ENCODE measurements at regions not wholly inside any gene's neighbourhood (a gene's known extent, or its start where the extent isn't known, plus 50 kb on each side); places are given as distances from the start of the nearest gene placed in this dataset.

DNA sequence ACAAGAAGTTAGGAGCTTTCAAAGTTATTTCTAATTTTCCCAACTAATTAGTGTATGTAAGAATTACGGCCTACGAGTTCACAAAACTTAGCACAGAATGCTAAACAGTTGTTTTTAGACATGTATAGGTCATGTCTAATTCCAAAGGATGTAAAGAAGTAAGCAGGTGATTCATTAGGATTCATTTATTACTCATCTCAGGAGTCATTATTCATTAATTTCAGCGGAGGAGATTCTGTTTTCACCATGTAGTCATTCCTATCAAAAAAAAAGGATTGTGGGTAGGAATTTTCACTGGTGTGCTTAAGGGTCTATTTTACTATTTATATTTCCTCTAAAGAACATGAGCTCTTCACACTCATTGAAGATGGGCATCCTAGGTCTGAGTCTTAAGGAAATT, 532.2 kb downstream of the ACTL7B start:
- Histone ChIP-seq H2BK5ac (ENCODE audit: low read depth, low read length, poor library complexity) (no peak overlapping the region), H4K12ac (ENCODE audit: low read depth, low read length) (no peak overlapping the region), H3K14ac (ENCODE audit: low read length) (no peak overlapping the region), H3K4ac (ENCODE audit: low read depth, low read length) (no peak overlapping the region), H2AFZ (ENCODE audit: insufficient read depth, low read length, poor library complexity) (no peak overlapping the region), H4K8ac (ENCODE audit: low read depth, low read length) (no peak overlapping the region), H3K9me3 (ENCODE audit: insufficient read depth, low read depth, low read length) (no peaks in the 10 kb centered on the region), H3K36me3 (ENCODE audit: control insufficient read depth in 1 of 2, insufficient read depth in 2 of 2, low read length in 2 of 2) (no peaks in the 10 kb centered on the region), H4K91ac (ENCODE audit: low read depth, low read length) (no peak overlapping the region), H2BK120ac (ENCODE audit: insufficient read depth, low read length, poor library complexity) (no peak overlapping the region), H3K4me3 (ENCODE audit: low read depth, low read length) (no peak overlapping the region), H3K23ac (ENCODE audit: low read length) (no peak overlapping the region), H3K79me2 (ENCODE audit: control insufficient read depth, insufficient read depth, low read length, poor library complexity) (no peaks in the 10 kb centered on the region), H3K18ac (ENCODE audit: low read length) (no peak overlapping the region), H3K9ac (ENCODE audit: low read length) (no peak overlapping the region), H3K27me3 (ENCODE audit: insufficient read depth, low read length) (no peaks in the 10 kb centered on the region), H3K79me1 (ENCODE audit: low read length) (no peaks in the 10 kb centered on the region), H3K4me1 (ENCODE audit: control insufficient read depth in 1 of 2, insufficient read depth in 2 of 2, low read length in 2 of 2) (no peaks in the 10 kb centered on the region), H3K4me2 (ENCODE audit: low read length) (no peak overlapping the region), H2BK12ac (ENCODE audit: low read length) (no peak overlapping the region), H2AK5ac (ENCODE audit: low read length) (no peak overlapping the region), H3K27ac (ENCODE audit: low read depth, low read length) (no peak overlapping the region)
- no peak for DNase-seq
- WGBS (ENCODE audit: extremely low coverage, insufficient coverage, insufficient read length) = no CpG with 5 or more reads among the region's 3 CpGs

DNA sequence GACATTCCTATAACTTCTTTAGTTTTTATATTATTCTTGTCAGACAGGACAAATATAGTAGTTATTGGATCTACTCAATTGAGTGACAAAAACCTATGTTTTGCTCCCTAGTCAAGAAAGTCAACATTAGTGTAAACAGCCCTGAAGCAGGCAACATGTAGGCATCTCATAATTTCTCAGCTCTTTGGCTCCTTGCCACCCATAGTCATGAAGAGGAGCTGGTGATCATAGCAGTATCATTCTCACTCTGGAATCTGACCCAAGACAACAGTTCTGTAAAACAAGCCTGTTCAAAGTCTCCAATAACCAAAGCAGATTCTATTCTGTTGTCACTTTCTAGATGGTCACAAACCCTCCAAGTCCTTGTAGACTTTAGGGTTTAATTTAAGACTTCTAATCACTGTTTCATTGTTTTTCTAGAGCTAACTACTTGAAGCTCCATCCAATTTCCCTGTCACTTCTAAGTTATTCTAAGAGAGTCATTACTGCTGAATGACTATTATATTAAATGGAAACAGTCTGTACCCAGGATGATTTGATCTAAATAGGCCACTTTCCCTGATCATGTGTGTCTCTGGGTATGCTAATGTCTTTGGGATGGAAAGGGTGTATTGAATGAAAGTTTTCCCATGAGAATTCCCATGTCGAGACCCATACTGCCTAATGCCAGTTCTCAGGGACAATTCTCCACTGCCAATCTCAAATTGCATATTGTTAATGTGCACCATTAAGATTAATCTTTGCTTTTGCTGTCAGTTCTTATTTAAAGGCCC, 533.3 kb downstream of the ACTL7B start:
- Histone ChIP-seq H3K23ac (ENCODE audit: low read length) (no peak overlapping the region), H3K4ac (ENCODE audit: low read depth, low read length) (no peak overlapping the region), H2BK120ac (ENCODE audit: insufficient read depth, low read length, poor library complexity) (no peak overlapping the region), H2BK12ac (ENCODE audit: low read length) (no peak overlapping the region), H3K27me3 (ENCODE audit: insufficient read depth, low read length) (no peaks in the 10 kb centered on the region), H3K79me1 (ENCODE audit: low read length) (no peaks in the 10 kb centered on the region), H3K79me2 (ENCODE audit: control insufficient read depth, insufficient read depth, low read length, poor library complexity) (no peaks in the 10 kb centered on the region), H3K4me1 (ENCODE audit: control insufficient read depth in 1 of 2, insufficient read depth in 2 of 2, low read length in 2 of 2) (no peaks in the 10 kb centered on the region), H3K9me3 (ENCODE audit: insufficient read depth, low read depth, low read length) (no peaks in the 10 kb centered on the region), H3K27ac (ENCODE audit: low read depth, low read length) (no peak overlapping the region), H2AFZ (ENCODE audit: insufficient read depth, low read length, poor library complexity) (no peak overlapping the region), H3K4me3 (ENCODE audit: low read depth, low read length) (no peak overlapping the region), H3K36me3 (ENCODE audit: control insufficient read depth in 1 of 2, insufficient read depth in 2 of 2, low read length in 2 of 2) (no peaks in the 10 kb centered on the region), H4K12ac (ENCODE audit: low read depth, low read length) (no peak overlapping the region), H2AK5ac (ENCODE audit: low read length) (no peak overlapping the region), H4K91ac (ENCODE audit: low read depth, low read length) (no peak overlapping the region), H2BK5ac (ENCODE audit: low read depth, low read length, poor library complexity) (no peak overlapping the region), H3K14ac (ENCODE audit: low read length) (no peak overlapping the region), H3K9ac (ENCODE audit: low read length) (no peak overlapping the region), H3K18ac (ENCODE audit: low read length) (no peak overlapping the region), H4K8ac (ENCODE audit: low read depth, low read length) (no peak overlapping the region), H3K4me2 (ENCODE audit: low read length) (no peak overlapping the region)
- no peak for DNase-seq
- WGBS (ENCODE audit: extremely low coverage, insufficient coverage, insufficient read length) = no CpG with 5 or more reads among the region's 1 CpG

DNA sequence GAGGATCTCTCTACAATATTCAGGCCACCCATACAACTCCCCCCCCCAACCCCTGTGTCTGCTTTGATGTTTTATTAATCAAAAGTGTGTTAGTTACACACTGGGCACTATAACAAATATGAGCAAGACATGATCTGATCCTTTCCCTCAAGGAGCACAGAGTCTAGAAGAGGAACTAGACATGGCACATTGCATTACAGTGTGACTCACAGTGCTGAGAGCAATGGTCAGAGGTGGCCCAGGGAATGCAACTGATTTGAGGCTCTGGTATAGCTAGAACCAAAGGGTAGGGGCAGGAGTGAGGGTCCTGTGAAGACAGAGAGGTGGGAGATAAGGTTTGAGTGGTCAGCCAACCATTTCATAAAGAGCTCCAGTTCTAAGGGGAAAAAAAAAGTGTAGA, 539.2 kb downstream of the ACTL7B start:
- H3K27me3 ChIP-seq (ENCODE audit: insufficient read depth, low read length) = no peaks in the 10 kb centered on the region
- no peak overlapping the region for H3K4ac ChIP-seq (ENCODE audit: low read depth, low read length)
- H2AFZ ChIP-seq (ENCODE audit: insufficient read depth, low read length, poor library complexity) = no peak overlapping the region
- no peak overlapping the region for H3K14ac ChIP-seq (ENCODE audit: low read length)
- H3K9ac ChIP-seq (ENCODE audit: low read length) = no peak overlapping the region
- H2BK12ac ChIP-seq (ENCODE audit: low read length) = no peak overlapping the region
- H3K36me3 ChIP-seq (ENCODE audit: control insufficient read depth in 1 of 2, insufficient read depth in 2 of 2, low read length in 2 of 2) = no peaks in the 10 kb centered on the region
- H3K9me3 ChIP-seq (ENCODE audit: insufficient read depth, low read depth, low read length) = no peaks in the 10 kb centered on the region
- H3K4me3 ChIP-seq (ENCODE audit: low read depth, low read length) = no peak overlapping the region
- H3K4me1 ChIP-seq (ENCODE audit: control insufficient read depth in 1 of 2, insufficient read depth in 2 of 2, low read length in 2 of 2) = no peaks in the 10 kb centered on the region
- H3K27ac ChIP-seq (ENCODE audit: low read depth, low read length) = no peak overlapping the region
- no peak overlapping the region for H3K4me2 ChIP-seq (ENCODE audit: low read length)
- no peak overlapping the region for H4K8ac ChIP-seq (ENCODE audit: low read depth, low read length)
- no peak overlapping the region for H2AK5ac ChIP-seq (ENCODE audit: low read length)
- no peaks in the 10 kb centered on the region for H3K79me1 ChIP-seq (ENCODE audit: low read length)
- H3K18ac ChIP-seq (ENCODE audit: low read length) = no peak overlapping the region
- H3K79me2 ChIP-seq (ENCODE audit: control insufficient read depth, insufficient read depth, low read length, poor library complexity) = no peaks in the 10 kb centered on the region
- H2BK5ac ChIP-seq (ENCODE audit: low read depth, low read length, poor library complexity) = no peak overlapping the region
- H3K23ac ChIP-seq (ENCODE audit: low read length) = no peak overlapping the region
- peak; percentile 10 to 47 for DNase-seq
- no peak overlapping the region for H2BK120ac ChIP-seq (ENCODE audit: insufficient read depth, low read length, poor library complexity)
- H4K12ac ChIP-seq (ENCODE audit: low read depth, low read length) = no peak overlapping the region
- H4K91ac ChIP-seq (ENCODE audit: low read depth, low read length) = no peak overlapping the region

DNA sequence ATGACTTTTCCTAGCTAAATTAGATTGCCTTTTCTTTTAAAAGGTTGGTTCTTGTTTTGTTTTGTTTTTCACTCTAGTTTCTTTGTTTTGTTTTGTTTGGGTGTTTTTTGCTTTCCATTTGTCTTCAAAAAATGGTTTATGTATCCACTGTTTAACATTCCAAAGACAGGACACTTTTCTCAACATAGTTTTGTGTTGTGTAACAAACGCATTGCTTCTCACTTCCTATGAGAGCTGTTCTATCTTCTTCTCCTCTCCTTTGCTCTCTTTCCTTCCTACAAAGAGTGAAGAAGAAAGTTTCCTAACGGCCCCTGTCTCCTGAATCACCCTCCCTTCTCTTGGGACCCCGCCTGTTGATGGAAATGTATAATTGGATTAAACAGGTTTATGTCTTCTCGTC, 539.7 kb downstream of the ACTL7B start:
- Histone ChIP-seq H4K91ac (ENCODE audit: low read depth, low read length) (no peak overlapping the region), H3K9me3 (ENCODE audit: insufficient read depth, low read depth, low read length) (no peaks in the 10 kb centered on the region), H2BK12ac (ENCODE audit: low read length) (no peak overlapping the region), H4K12ac (ENCODE audit: low read depth, low read length) (no peak overlapping the region), H3K79me2 (ENCODE audit: control insufficient read depth, insufficient read depth, low read length, poor library complexity) (no peaks in the 10 kb centered on the region), H3K27ac (ENCODE audit: low read depth, low read length) (no peak overlapping the region), H2BK5ac (ENCODE audit: low read depth, low read length, poor library complexity) (no peak overlapping the region), H3K4me1 (ENCODE audit: control insufficient read depth in 1 of 2, insufficient read depth in 2 of 2, low read length in 2 of 2) (no peaks in the 10 kb centered on the region), H3K23ac (ENCODE audit: low read length) (no peak overlapping the region), H2BK120ac (ENCODE audit: insufficient read depth, low read length, poor library complexity) (no peak overlapping the region), H3K14ac (ENCODE audit: low read length) (no peak overlapping the region), H4K8ac (ENCODE audit: low read depth, low read length) (no peak overlapping the region), H3K36me3 (ENCODE audit: control insufficient read depth in 1 of 2, insufficient read depth in 2 of 2, low read length in 2 of 2) (no peaks in the 10 kb centered on the region), H3K4ac (ENCODE audit: low read depth, low read length) (no peak overlapping the region), H3K18ac (ENCODE audit: low read length) (no peak overlapping the region), H2AK5ac (ENCODE audit: low read length) (no peak overlapping the region), H2AFZ (ENCODE audit: insufficient read depth, low read length, poor library complexity) (no peak overlapping the region), H3K27me3 (ENCODE audit: insufficient read depth, low read length) (no peaks in the 10 kb centered on the region), H3K79me1 (ENCODE audit: low read length) (no peaks in the 10 kb centered on the region), H3K4me2 (ENCODE audit: low read length) (no peak overlapping the region), H3K4me3 (ENCODE audit: low read depth, low read length) (no peak overlapping the region), H3K9ac (ENCODE audit: low read length) (no peak overlapping the region)
- no CpG with 5 or more reads among the region's 4 CpGs for WGBS (ENCODE audit: extremely low coverage, insufficient coverage, insufficient read length)
- peak in 1 of 2 donors; percentile 33 for DNase-seq
